Esophagus squamous epithelium (tissue), 4 donors: ENCODE measurements at regions not wholly inside any gene's neighbourhood (a gene's known extent, or its start where the extent isn't known, plus 50 kb on each side); places are given as distances from the start of the nearest gene placed in this dataset.

Experiments used
- POLR2A ChIP-seq, 4 donors: fragments of 450-650 bp; IDR thresholded peaks; one replicate each; pipeline ENCODE4 v1.6.1; 2017; ENCODE audit warnings: antibody characterized with exemption in 4 of 4, mild to moderate bottlenecking in 4 of 4, moderate library complexity in 3 of 4
- TF ChIP-seq, protein P1 (sequence below), 6 experiments: fragments of 450-650 bp in 4 of 6; fragments of 200-600 bp in 2 of 6; sonication (generic) in 2 of 6; IDR thresholded peaks; one replicate each; pipeline ENCODE4 v1.5.1; 2016 to 2019; ENCODE audit warnings: antibody characterized with exemption in 6 of 6, mild to moderate bottlenecking in 4 of 6, moderate library complexity in 4 of 6

DNA sequence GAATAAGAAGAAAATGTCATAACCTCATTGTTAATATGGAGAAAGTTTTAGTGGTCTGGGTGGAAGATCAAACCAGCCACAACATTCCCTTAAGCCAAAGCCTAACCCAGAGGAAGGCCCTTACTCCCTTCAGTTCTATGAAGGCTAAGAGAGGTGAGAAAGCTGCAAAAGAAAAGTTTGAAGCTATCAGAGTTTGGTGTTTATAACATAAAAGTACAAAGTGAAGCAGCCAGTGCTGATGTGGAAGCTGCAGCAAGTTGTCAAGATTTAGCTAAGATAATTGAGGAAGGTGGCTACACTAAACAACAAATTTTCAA lies 67.6 kb upstream of the BCL9 start:
- TF ChIP-seq, protein P1, sequence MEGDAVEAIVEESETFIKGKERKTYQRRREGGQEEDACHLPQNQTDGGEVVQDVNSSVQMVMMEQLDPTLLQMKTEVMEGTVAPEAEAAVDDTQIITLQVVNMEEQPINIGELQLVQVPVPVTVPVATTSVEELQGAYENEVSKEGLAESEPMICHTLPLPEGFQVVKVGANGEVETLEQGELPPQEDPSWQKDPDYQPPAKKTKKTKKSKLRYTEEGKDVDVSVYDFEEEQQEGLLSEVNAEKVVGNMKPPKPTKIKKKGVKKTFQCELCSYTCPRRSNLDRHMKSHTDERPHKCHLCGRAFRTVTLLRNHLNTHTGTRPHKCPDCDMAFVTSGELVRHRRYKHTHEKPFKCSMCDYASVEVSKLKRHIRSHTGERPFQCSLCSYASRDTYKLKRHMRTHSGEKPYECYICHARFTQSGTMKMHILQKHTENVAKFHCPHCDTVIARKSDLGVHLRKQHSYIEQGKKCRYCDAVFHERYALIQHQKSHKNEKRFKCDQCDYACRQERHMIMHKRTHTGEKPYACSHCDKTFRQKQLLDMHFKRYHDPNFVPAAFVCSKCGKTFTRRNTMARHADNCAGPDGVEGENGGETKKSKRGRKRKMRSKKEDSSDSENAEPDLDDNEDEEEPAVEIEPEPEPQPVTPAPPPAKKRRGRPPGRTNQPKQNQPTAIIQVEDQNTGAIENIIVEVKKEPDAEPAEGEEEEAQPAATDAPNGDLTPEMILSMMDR (IDR thresholded peaks at IDR 0.05) = no peak
- no peak for TF ChIP-seq POLR2A (IDR thresholded peaks at IDR 0.05)
